DOHH2 (cell line): ENCODE measurements at regions not wholly inside any gene's neighbourhood (a gene's known extent, or its start where the extent isn't known, plus 50 kb on each side); places are given as distances from the start of the nearest gene placed in this dataset.
A peak's percentile ranks its signal among the peaks of the same experiment; 100 is the strongest.

Experiments
- H3F3A ChIP-seq: fragments of 200-600 bp; sonication (generic), shearing (Covaris generic); 2 replicates; pipeline ENCODE4 v1.6.0; 2016; ENCODE audit warnings: antibody characterized with exemption, mild to moderate bottlenecking; ENCODE audit not compliant: control insufficient read depth, insufficient read depth
- H3K27ac ChIP-seq: fragments of 200-600 bp; sonication (generic); 2 replicates; pipeline ENCODE4 v1.5.1; 2014; ENCODE audit warnings: low read depth, mild to moderate bottlenecking, low read length, moderate library complexity
- H3K27me3 ChIP-seq: fragments of 200-600 bp; sonication (generic); 2 replicates; pipeline ENCODE4 v1.6.1; 2014; ENCODE audit warnings: mild to moderate bottlenecking, low read length, mixed read lengths; ENCODE audit not compliant: control insufficient read depth
- H3K36me3 ChIP-seq: fragments of 200-600 bp; sonication (generic); 2 replicates; pipeline ENCODE4 v1.6.1; 2014; ENCODE audit warnings: mild to moderate bottlenecking, low read length, moderate library complexity, mixed read lengths; ENCODE audit not compliant: control insufficient read depth
- H3K4me1 ChIP-seq: fragments of 200-600 bp; sonication (generic); 2 replicates; pipeline ENCODE4 v1.6.1; 2014; ENCODE audit warnings: mild to moderate bottlenecking, low read length, mixed read lengths; ENCODE audit not compliant: control insufficient read depth
- H3K4me2 ChIP-seq: fragments of 200-600 bp; sonication (generic); 2 replicates; pipeline ENCODE4 v1.6.0; 2014; ENCODE audit warnings: mild to moderate bottlenecking, low read length, moderate library complexity
- H3K4me3 ChIP-seq: fragments of 200-600 bp; sonication (generic); 2 replicates; pipeline ENCODE4 v1.5.1; 2014; ENCODE audit warnings: mild to moderate bottlenecking, low read length, mixed read lengths
- H3K79me2 ChIP-seq: fragments of 200-600 bp; sonication (generic); 2 replicates; pipeline ENCODE4 v1.6.1; 2014; ENCODE audit warnings: mild to moderate bottlenecking, low read length, mixed read lengths; ENCODE audit not compliant: control insufficient read depth
- H3K9me2 ChIP-seq: fragments of 200-600 bp; sonication (generic); replicated peaks from 2 replicates; pipeline ENCODE4 v1.6.1; 2014; ENCODE audit warnings: mild to moderate bottlenecking, low read length, mixed read lengths; ENCODE audit not compliant: control insufficient read depth
- H3K9me3 ChIP-seq: fragments of 200-600 bp; sonication (generic); 2 replicates; pipeline ENCODE4 v1.6.1; 2014; ENCODE audit warnings: antibody characterized with exemption, low read length, mixed read lengths; ENCODE audit not compliant: control insufficient read depth, insufficient read depth
- H4K20me1 ChIP-seq: fragments of 200-600 bp; sonication (generic); 2 replicates; pipeline ENCODE4 v1.6.0; 2014; ENCODE audit warnings: low read depth, mild to moderate bottlenecking, antibody characterized with exemption, low read length, moderate library complexity; ENCODE audit not compliant: control insufficient read depth, insufficient read depth
- EZH2phosphoT487 ChIP-seq: fragments of 200-600 bp; sonication (generic); IDR thresholded peaks from 2 replicates; pipeline ENCODE4 v1.6.1; 2017; ENCODE audit warnings: borderline replicate concordance, mild to moderate bottlenecking, antibody characterized with exemption, low read length, moderate library complexity, mixed read lengths
- TF ChIP-seq, protein P1 (sequence below): fragments of 200-600 bp; sonication (generic); IDR thresholded peaks from one replicate; pipeline ENCODE4 v1.5.1; 2014; ENCODE audit warnings: antibody characterized with exemption, mild to moderate bottlenecking, low read depth, low read length; ENCODE audit not compliant: poor library complexity, severe bottlenecking

DNA sequence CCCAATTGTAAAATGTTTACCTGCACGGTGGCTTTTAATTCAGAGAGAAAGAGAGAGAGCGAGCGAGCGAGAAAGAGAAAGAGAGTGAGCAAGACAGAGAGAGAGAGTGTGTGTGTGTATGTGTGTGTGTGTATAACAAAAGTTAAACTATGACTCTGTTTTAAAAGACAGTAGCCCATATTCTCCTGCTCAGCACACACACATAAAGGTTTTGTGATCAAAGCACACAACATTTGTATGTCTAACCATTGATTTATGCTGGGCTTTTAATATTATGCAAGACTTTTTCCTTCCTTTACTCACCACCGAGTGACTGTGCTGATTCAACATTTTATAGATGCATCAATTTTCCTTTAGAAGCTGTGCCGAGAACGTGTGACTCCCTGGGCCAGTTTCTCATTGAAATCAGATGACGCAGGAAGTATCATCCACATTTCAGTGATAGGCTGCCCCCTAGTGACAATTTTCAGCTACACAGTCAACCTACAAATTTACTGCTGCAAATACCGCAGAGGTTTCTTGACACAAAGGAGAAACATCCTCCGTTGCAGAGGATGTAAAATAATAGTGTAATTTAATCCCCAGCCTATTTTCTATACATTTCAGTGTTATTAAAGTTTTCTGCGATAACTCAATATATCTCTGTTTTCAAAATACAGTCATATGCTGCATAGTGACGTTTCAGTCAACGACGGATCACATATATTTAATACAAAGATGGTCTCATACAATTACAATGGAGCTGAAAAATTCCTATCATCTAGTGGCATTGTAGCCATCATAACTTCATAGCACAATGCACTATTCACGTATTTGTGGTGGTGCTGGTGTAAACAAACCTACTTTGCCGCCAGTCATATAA, 165.9 kb upstream of the TANK start:
- H3K9me3 ChIP-seq, result no peaks in the 10 kb centered on the region
- H3K9me2 ChIP-seq, result no peaks in the 10 kb centered on the region
- no peak overlapping the region for H3K27ac ChIP-seq
- H3K79me2 ChIP-seq, result no peaks in the 10 kb centered on the region
- no peaks in the 10 kb centered on the region for H3F3A ChIP-seq
- no peaks in the 10 kb centered on the region for H4K20me1 ChIP-seq
- H3K27me3 ChIP-seq, result no peaks in the 10 kb centered on the region
- H3K4me3 ChIP-seq, result no peak overlapping the region
- TF ChIP-seq, protein P1, sequence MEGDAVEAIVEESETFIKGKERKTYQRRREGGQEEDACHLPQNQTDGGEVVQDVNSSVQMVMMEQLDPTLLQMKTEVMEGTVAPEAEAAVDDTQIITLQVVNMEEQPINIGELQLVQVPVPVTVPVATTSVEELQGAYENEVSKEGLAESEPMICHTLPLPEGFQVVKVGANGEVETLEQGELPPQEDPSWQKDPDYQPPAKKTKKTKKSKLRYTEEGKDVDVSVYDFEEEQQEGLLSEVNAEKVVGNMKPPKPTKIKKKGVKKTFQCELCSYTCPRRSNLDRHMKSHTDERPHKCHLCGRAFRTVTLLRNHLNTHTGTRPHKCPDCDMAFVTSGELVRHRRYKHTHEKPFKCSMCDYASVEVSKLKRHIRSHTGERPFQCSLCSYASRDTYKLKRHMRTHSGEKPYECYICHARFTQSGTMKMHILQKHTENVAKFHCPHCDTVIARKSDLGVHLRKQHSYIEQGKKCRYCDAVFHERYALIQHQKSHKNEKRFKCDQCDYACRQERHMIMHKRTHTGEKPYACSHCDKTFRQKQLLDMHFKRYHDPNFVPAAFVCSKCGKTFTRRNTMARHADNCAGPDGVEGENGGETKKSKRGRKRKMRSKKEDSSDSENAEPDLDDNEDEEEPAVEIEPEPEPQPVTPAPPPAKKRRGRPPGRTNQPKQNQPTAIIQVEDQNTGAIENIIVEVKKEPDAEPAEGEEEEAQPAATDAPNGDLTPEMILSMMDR, result peak; percentile 88
- no peak for TF ChIP-seq EZH2phosphoT487
- peaks cover 5% of the 10 kb centered on the region; the same call in 1 of the 2 replicates for H3K4me1 ChIP-seq
- H3K36me3 ChIP-seq, result no peaks in the 10 kb centered on the region
- peak overlapping the region; percentile 17 for H3K4me2 ChIP-seq

- Histone ChIP-seq H3K9me2 (no peaks in the 10 kb centered on the region), H3K36me3 (no peaks in the 10 kb centered on the region), H3K27me3 (no peaks in the 10 kb centered on the region), H3K4me1 (peaks cover 5% of the 10 kb centered on the region; the same call in 1 of the 2 replicates), H3K4me3 (no peak overlapping the region), H3K9me3 (no peaks in the 10 kb centered on the region), H3K4me2 (no peak overlapping the region), H3K27ac (no peak overlapping the region), H3K79me2 (no peaks in the 10 kb centered on the region), H4K20me1 (no peaks in the 10 kb centered on the region), H3F3A (no peaks in the 10 kb centered on the region)
- TF ChIP-seq EZH2phosphoT487, result no peak
- TF ChIP-seq, protein P1, result no peak
Measured at GRCh38 chr2:160996584-160996983, 163.6 kb upstream of the TANK start.

DNA sequence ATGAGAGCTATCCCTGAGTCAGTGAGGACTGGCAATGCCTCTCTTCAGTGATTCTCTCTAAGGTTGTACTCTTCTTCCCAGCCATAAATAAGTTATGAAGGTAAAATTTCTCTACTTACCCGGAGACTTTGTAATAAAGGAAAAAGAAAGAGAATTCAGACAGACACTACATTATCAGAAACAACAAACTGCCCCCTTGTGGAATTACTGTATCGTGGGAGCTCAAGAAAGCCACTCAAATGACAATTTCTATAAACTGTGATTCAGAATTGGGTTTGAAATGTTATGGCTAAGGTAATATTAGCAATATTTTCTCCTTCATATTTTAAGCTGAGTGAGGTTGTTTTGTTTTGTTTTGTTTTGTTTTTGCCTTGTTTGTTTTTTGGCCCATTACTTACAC, 155.8 kb upstream of the TANK start:
- Histone ChIP-seq H3K9me2 (no peaks in the 10 kb centered on the region), H3K4me3 (no peak overlapping the region), H3K79me2 (no peaks in the 10 kb centered on the region), H3K27me3 (no peaks in the 10 kb centered on the region), H3K27ac (no peak overlapping the region), H3K4me2 (no peak overlapping the region), H3F3A (no peaks in the 10 kb centered on the region), H3K36me3 (no peaks in the 10 kb centered on the region), H4K20me1 (no peaks in the 10 kb centered on the region), H3K9me3 (no peaks in the 10 kb centered on the region), H3K4me1 (no peaks in the 10 kb centered on the region)
- TF ChIP-seq EZH2phosphoT487, result no peak
- TF ChIP-seq, protein P1, result peak; percentile 54
